Activated CD8-positive, alpha-beta T cell treated with anti-CD3 and anti-CD28 coated beads for 36 hours (primary cell): ENCODE measurements at regions not wholly inside any gene's neighbourhood (a gene's known extent, or its start where the extent isn't known, plus 50 kb on each side); places are given as distances from the start of the nearest gene placed in this dataset.
"Not testable (repeated sequence)": the region's sequence is repeated elsewhere in the genome, so short reads cannot be mapped to it uniquely, and the experiment has no call there.

ENCODE experiments used
- ATAC-seq: fragments of 200-7000 bp; cut with Tn5 transposase; one replicate; pipeline ENCODE4 v1.10.0; 2021; ENCODE audit warnings: mild to moderate bottlenecking, moderate library complexity
- CTCF ChIA-PET: fragments of 350-600 bp; sonication (Branson Sonifier 250); formaldehyde crosslinking; loops from one replicate; lab custom pipeline; 2021; ENCODE audit warnings: antibody characterized with exemption; lab: Charles Lee
- POLR2A ChIA-PET: fragments of 350-600 bp; sonication (Branson Sonifier 250); formaldehyde crosslinking; loops from one replicate; lab custom pipeline; 2021; ENCODE audit warnings: antibody characterized with exemption; lab: Charles Lee
- DNase-seq: peaks from one replicate; pipeline ENCODE4 v3.0.0-alpha.2; 2020
- H3K27ac Mint-ChIP-seq: one replicate; pipeline ENCODE4 v1.8.0; 2021; ENCODE audit warnings: mild to moderate bottlenecking, mixed read lengths
- H3K27me3 Mint-ChIP-seq: one replicate; pipeline ENCODE4 v1.8.0; 2021; ENCODE audit warnings: mixed read lengths
- H3K36me3 Mint-ChIP-seq: one replicate; pipeline ENCODE4 v1.8.0; 2021; ENCODE audit warnings: low read depth, mixed read lengths
- H3K4me1 Mint-ChIP-seq: one replicate; pipeline ENCODE4 v1.8.0; 2021; ENCODE audit warnings: low read depth, mixed read lengths
- H3K4me3 Mint-ChIP-seq: one replicate; pipeline ENCODE4 v1.8.0; 2021; ENCODE audit warnings: mild to moderate bottlenecking, moderate library complexity, mixed read lengths
- H3K9me3 Mint-ChIP-seq: one replicate; pipeline ENCODE4 v1.8.0; 2021; ENCODE audit warnings: mixed read lengths
- CTCF ChIP-seq: fragments of 200-600 bp; IDR thresholded peaks from one replicate; pipeline ENCODE4 v1.8.0; 2022; ENCODE audit warnings: antibody characterized with exemption, mild to moderate bottlenecking
- intact Hi-C: fragments of 100-400 bp; cut with micrococcal nuclease; formaldehyde crosslinking; loops from one replicate; pipeline ENCODE4 v1.10.0; 2022

GRCh38 chr6:121951918-121952379 is 447.5 kb upstream of the HSF2 start:
- ATAC-seq, result no peak
- Mint-ChIP-seq H3K27me3 (peaks cover 2% of the 10 kb centered on the region), H3K36me3 (no peaks in the 10 kb centered on the region), H3K27ac (no peak overlapping the region), H3K4me1 (no peaks in the 10 kb centered on the region), H3K9me3 (no peaks in the 10 kb centered on the region), H3K4me3 (no peak overlapping the region)
- ChIA-PET POLR2A (no interaction called here), CTCF (no interaction called here)
- intact Hi-C loops, result no loop called here
- DNase-seq, result no peak
- no peak for TF ChIP-seq CTCF

GRCh38 chr6:121955401-121955800 is 444.1 kb upstream of the HSF2 start:
- CTCF ChIA-PET, H3K36me3 Mint-ChIP-seq, H3K4me1 Mint-ChIP-seq, ATAC-seq, intact Hi-C loops, H3K9me3 Mint-ChIP-seq, H3K27ac Mint-ChIP-seq, H3K27me3 Mint-ChIP-seq, POLR2A ChIA-PET, DNase-seq, H3K4me3 Mint-ChIP-seq: not testable (repeated sequence)

GRCh38 chr6:121956782-121957181 is 442.7 kb upstream of the HSF2 start:
- Mint-ChIP-seq H3K9me3 (peaks cover 1% of the 10 kb centered on the region), H3K27ac (no peak overlapping the region), H3K27me3 (peaks cover 2% of the 10 kb centered on the region), H3K4me1 (peaks cover 4% of the 10 kb centered on the region), H3K36me3 (no peaks in the 10 kb centered on the region), H3K4me3 (no peak overlapping the region)
- no peak for DNase-seq
- no peak for TF ChIP-seq CTCF
- ChIA-PET CTCF (no interaction called here), POLR2A (no interaction called here)
- no peak for ATAC-seq
- intact Hi-C loops, result no loop called here

- no peaks in the 10 kb centered on the region for H3K36me3 Mint-ChIP-seq
- ChIA-PET POLR2A (no interaction called here), CTCF (no interaction called here)
- intact Hi-C loops, result no loop called here
- DNase-seq, result no peak
- peaks cover 4% of the 10 kb centered on the region for H3K4me1 Mint-ChIP-seq
- no peak overlapping the region for H3K27ac Mint-ChIP-seq
- ATAC-seq, result no peak
- no peak overlapping the region for H3K4me3 Mint-ChIP-seq
- no peaks in the 10 kb centered on the region for H3K27me3 Mint-ChIP-seq
- peaks cover 1% of the 10 kb centered on the region for H3K9me3 Mint-ChIP-seq
- TF ChIP-seq CTCF, result no peak
These were observed 440.0 kb upstream of the HSF2 start for GRCh38 chr6:121959501-121959900.

- Mint-ChIP-seq H3K9me3 (peaks cover 1% of the 10 kb centered on the region), H3K27ac (no peak overlapping the region), H3K27me3 (no peaks in the 10 kb centered on the region), H3K36me3 (no peaks in the 10 kb centered on the region), H3K4me1 (peaks cover 4% of the 10 kb centered on the region), H3K4me3 (no peak overlapping the region)
- ChIA-PET CTCF (no interaction called here), POLR2A (no interaction called here)
- ATAC-seq, result no peak
- no peak for DNase-seq
- no peak for TF ChIP-seq CTCF
- intact Hi-C loops, result no loop called here
These were observed 437.8 kb upstream of the HSF2 start for GRCh38 chr6:121961619-121962125.

- Mint-ChIP-seq H3K27me3 (no peaks in the 10 kb centered on the region), H3K9me3 (peaks cover 1% of the 10 kb centered on the region), H3K27ac (no peak overlapping the region), H3K4me1 (peaks cover 4% of the 10 kb centered on the region), H3K4me3 (no peak overlapping the region), H3K36me3 (no peaks in the 10 kb centered on the region)
- DNase-seq, result no peak
- ATAC-seq, result no peak
- intact Hi-C loops, result no loop called here
- no peak for TF ChIP-seq CTCF
- ChIA-PET CTCF (no interaction called here), POLR2A (no interaction called here)
These were observed 435.6 kb upstream of the HSF2 start for GRCh38 chr6:121963826-121964225.
